ENCODE measurements at regions not wholly inside any gene's neighbourhood (a gene's known extent, or its start where the extent isn't known, plus 50 kb on each side); places are given as distances from the start of the nearest gene placed in this dataset.

- DNase-seq (no peak), ATAC-seq (ENCODE audit: low read depth) (no peak)
- ChIA-PET POLR2A (ENCODE audit: unreplicated experiment) (no interaction called here), CTCF (no interaction called here)
- Histone ChIP-seq H3K27me3 (ENCODE audit: control insufficient read depth, insufficient read depth, low read length) (no peaks in the 10 kb centered on the region), H4K20me1 (ENCODE audit: insufficient read depth, low read length) (no peaks in the 10 kb centered on the region), H2BK15ac (ENCODE audit: low read depth, low read length) (no peak overlapping the region), H2BK20ac (ENCODE audit: low read depth, low read length) (no peak overlapping the region), H3K18ac (ENCODE audit: low read depth, low read length) (no peak overlapping the region), H3K4me3 (ENCODE audit: insufficient read depth, low read depth, low read length) (no peak overlapping the region), H2AK5ac (ENCODE audit: low read depth, low read length) (no peak overlapping the region), H3K56ac (ENCODE audit: extremely low read depth, insufficient read depth, low read length) (no peak overlapping the region), H2AFZ (replicated peaks; ENCODE audit: low read length, poor library complexity) (no peak overlapping the region), H3K27ac (ENCODE audit: insufficient read depth, low read length) (no peak overlapping the region), H4K5ac (ENCODE audit: low read depth, low read length) (no peak overlapping the region), H3K9me1 (ENCODE audit: insufficient read depth, low read length) (no peaks in the 10 kb centered on the region), H3K79me1 (ENCODE audit: low read depth in 1 of 2, low read length in 2 of 2) (no peaks in the 10 kb centered on the region), H3K9me3 (ENCODE audit: control insufficient read depth, insufficient read depth, low read length) (no peaks in the 10 kb centered on the region), H3K4me1 (ENCODE audit: control insufficient read depth, insufficient read depth, low read length) (no peaks in the 10 kb centered on the region), H4K8ac (ENCODE audit: low read depth in 2 of 2, low read length in 2 of 2) (no peak overlapping the region), H2AK9ac (replicated peaks; ENCODE audit: low read depth, low read length, poor library complexity) (no peak overlapping the region), H3K4ac (ENCODE audit: low read depth, low read length) (no peak overlapping the region), H3K14ac (replicated peaks; ENCODE audit: low read depth, low read length) (no peak overlapping the region), H4K91ac (ENCODE audit: insufficient read depth, low read depth, low read length) (no peak overlapping the region), H2BK5ac (ENCODE audit: low read depth, low read length, poor library complexity, severe bottlenecking) (no peak overlapping the region), H3K36me3 (ENCODE audit: control insufficient read depth, insufficient read depth, low read length) (no peaks in the 10 kb centered on the region), H2BK120ac (ENCODE audit: low read depth, low read length) (no peak overlapping the region), H3K9ac (ENCODE audit: low read depth, low read length) (no peak overlapping the region), H3K23ac (ENCODE audit: low read depth, low read length) (no peak overlapping the region), H3K4me2 (ENCODE audit: low read depth, low read length) (no peak overlapping the region)
- dilution Hi-C loops (cut with HindIII; ENCODE audit: low sequenced_read_pairs, unreplicated experiment) (no loop called here), intact Hi-C loops (cut with micrococcal nuclease) (no loop called here), in situ Hi-C loops (cut with MboI; ENCODE audit: low sequenced_read_pairs) (no loop called here)
- no TSS peak for BruUV-seq (replicated peaks)
- TF ChIP-seq CHD1 (IDR thresholded peaks at IDR 0.05; ENCODE audit: low read depth, low read length): no peak
- TF ChIP-seq RCOR1 (IDR thresholded peaks at IDR 0.05; ENCODE audit: insufficient replicate concordance, low read length): no peak
- no peak for TF ChIP-seq POLR2A (IDR thresholded peaks at IDR 0.05; ENCODE audit: low read depth, low read length)
- no peak for TF ChIP-seq MAFK (IDR thresholded peaks at IDR 0.05; ENCODE audit: low read depth, low read length)
- no peak for TF ChIP-seq CEBPB (IDR thresholded peaks at IDR 0.05; ENCODE audit: low read depth, low read length)
- no peak for TF ChIP-seq FOS (IDR thresholded peaks at IDR 0.05; ENCODE audit: low read depth, low read length)
- TF ChIP-seq NFE2L2 (IDR thresholded peaks at IDR 0.05; ENCODE audit: low read depth, low read length): no peak
- no peak for TF ChIP-seq USF2 (IDR thresholded peaks at IDR 0.05; ENCODE audit: low read depth, low read length)
- TF ChIP-seq ELK1 (IDR thresholded peaks at IDR 0.05; ENCODE audit: borderline replicate concordance, low read depth, low read length): no peak
- TF ChIP-seq RFX5 (IDR thresholded peaks at IDR 0.05; ENCODE audit: low read depth, low read length): no peak
- no peak for TF ChIP-seq SMC3 (IDR thresholded peaks at IDR 0.05; ENCODE audit: low read depth, low read length)
- TF ChIP-seq MAZ (IDR thresholded peaks at IDR 0.05; ENCODE audit: borderline replicate concordance, low read depth, low read length): no peak
- no CpG with 5 or more reads among the region's 3 CpGs for WGBS, 2 experiments (ENCODE audit: extremely low coverage in 2 of 2, insufficient read length in 1 of 2)
Observed at GRCh38 chr12:112602150-112602549, 183.4 kb downstream of the PTPN11 start.
